ENCODE measurements at regions not wholly inside any gene's neighbourhood (a gene's known extent, or its start where the extent isn't known, plus 50 kb on each side); places are given as distances from the start of the nearest gene placed in this dataset.

DNA sequence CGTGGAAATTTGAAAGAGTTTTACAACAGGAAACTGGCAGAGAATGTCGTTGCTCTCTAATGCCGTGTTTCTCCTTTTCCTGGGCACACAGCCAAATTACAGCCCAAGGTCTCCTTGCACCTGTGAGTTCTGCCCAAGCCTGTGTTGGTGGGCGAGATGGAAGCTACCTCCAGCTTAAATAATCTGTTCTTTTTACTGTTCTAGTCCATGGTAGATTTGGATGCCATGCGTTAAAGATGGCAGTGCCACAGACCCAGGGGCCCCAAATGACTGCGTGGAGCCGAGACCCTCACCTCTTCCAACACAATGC, 92.6 kb upstream of the IRX4 start:
- Histone ChIP-seq H3K4me1 (ENCODE audit: insufficient read depth) (no peaks in the 10 kb centered on the region), H3K79me2 (replicated peaks; ENCODE audit: insufficient read depth) (no peaks in the 10 kb centered on the region), H3K9me2 (ENCODE audit: insufficient read depth) (no peaks in the 10 kb centered on the region), H3K27ac (ENCODE audit: low read depth) (no peak overlapping the region), H2AFZ (no peak overlapping the region), H3K4me3 (no peak overlapping the region), H3K36me3 (ENCODE audit: insufficient read depth) (no peaks in the 10 kb centered on the region), H3K27me3 (ENCODE audit: insufficient read depth) (no peaks in the 10 kb centered on the region), H3K4me2 (no peak overlapping the region), H4K20me1 (replicated peaks; ENCODE audit: insufficient read depth) (no peaks in the 10 kb centered on the region), H3F3A (replicated peaks; ENCODE audit: low read depth) (no peaks in the 10 kb centered on the region)
- Mint-ChIP-seq H3K36me3 (ENCODE audit: low read depth) (no peaks in the 10 kb centered on the region; the same call in 2 of the 3 replicates), H3K27me3 (ENCODE audit: insufficient read depth, low read depth, poor library complexity) (peaks cover 8% of the 10 kb centered on the region), H3K4me3 (no peak overlapping the region), H3K9me3 (peaks cover 2% of the 10 kb centered on the region; the same call in 1 of the 3 replicates), H3K4me1 (peaks cover 10% of the 10 kb centered on the region), H3K27ac (no peak overlapping the region)
- ATAC-seq (no peak), DNase-seq (ENCODE audit: low spot score) (no peak)
- TF ChIP-seq CREB1 (CRISPR knock-in tag; IDR thresholded peaks at IDR 0.05; ENCODE audit: low read depth) (no peak), NANOG (IDR thresholded peaks at IDR 0.05; ENCODE audit: borderline replicate concordance) (no peak), EZH2phosphoT487 (IDR thresholded peaks at IDR 0.05; ENCODE audit: unreplicated experiment) (no peak), ZNF114 (CRISPR knock-in tag; IDR thresholded peaks at IDR 0.05) (no peak), REST (IDR thresholded peaks at IDR 0.05; ENCODE audit: unreplicated experiment) (no peak)
- TF ChIP-seq, protein P1, sequence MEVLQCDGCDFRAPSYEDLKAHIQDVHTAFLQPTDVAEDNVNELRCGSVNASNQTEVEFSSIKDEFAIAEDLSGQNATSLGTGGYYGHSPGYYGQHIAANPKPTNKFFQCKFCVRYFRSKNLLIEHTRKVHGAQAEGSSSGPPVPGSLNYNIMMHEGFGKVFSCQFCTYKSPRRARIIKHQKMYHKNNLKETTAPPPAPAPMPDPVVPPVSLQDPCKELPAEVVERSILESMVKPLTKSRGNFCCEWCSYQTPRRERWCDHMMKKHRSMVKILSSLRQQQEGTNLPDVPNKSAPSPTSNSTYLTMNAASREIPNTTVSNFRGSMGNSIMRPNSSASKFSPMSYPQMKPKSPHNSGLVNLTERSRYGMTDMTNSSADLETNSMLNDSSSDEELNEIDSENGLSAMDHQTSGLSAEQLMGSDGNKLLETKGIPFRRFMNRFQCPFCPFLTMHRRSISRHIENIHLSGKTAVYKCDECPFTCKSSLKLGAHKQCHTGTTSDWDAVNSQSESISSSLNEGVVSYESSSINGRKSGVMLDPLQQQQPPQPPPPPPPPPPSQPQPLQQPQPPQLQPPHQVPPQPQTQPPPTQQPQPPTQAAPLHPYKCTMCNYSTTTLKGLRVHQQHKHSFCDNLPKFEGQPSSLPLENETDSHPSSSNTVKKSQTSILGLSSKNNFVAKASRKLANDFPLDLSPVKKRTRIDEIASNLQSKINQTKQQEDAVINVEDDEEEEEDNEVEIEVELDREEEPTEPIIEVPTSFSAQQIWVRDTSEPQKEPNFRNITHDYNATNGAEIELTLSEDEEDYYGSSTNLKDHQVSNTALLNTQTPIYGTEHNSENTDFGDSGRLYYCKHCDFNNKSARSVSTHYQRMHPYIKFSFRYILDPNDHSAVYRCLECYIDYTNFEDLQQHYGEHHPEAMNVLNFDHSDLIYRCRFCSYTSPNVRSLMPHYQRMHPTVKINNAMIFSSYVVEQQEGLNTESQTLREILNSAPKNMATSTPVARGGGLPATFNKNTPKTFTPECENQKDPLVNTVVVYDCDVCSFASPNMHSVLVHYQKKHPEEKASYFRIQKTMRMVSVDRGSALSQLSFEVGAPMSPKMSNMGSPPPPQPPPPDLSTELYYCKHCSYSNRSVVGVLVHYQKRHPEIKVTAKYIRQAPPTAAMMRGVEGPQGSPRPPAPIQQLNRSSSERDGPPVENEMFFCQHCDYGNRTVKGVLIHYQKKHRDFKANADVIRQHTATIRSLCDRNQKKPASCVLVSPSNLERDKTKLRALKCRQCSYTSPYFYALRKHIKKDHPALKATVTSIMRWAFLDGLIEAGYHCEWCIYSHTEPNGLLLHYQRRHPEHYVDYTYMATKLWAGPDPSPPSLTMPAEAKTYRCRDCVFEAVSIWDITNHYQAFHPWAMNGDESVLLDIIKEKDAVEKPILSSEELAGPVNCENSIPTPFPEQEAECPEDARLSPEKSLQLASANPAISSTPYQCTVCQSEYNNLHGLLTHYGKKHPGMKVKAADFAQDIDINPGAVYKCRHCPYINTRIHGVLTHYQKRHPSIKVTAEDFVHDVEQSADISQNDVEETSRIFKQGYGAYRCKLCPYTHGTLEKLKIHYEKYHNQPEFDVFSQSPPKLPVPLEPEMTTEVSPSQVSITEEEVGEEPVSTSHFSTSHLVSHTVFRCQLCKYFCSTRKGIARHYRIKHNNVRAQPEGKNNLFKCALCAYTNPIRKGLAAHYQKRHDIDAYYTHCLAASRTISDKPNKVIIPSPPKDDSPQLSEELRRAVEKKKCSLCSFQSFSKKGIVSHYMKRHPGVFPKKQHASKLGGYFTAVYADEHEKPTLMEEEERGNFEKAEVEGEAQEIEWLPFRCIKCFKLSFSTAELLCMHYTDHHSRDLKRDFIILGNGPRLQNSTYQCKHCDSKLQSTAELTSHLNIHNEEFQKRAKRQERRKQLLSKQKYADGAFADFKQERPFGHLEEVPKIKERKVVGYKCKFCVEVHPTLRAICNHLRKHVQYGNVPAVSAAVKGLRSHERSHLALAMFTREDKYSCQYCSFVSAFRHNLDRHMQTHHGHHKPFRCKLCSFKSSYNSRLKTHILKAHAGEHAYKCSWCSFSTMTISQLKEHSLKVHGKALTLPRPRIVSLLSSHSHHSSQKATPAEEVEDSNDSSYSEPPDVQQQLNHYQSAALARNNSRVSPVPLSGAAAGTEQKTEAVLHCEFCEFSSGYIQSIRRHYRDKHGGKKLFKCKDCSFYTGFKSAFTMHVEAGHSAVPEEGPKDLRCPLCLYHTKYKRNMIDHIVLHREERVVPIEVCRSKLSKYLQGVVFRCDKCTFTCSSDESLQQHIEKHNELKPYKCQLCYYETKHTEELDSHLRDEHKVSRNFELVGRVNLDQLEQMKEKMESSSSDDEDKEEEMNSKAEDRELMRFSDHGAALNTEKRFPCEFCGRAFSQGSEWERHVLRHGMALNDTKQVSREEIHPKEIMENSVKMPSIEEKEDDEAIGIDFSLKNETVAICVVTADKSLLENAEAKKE (CRISPR knock-in tag; IDR thresholded peaks at IDR 0.05) = no peak

Data from GM23338 (cell line).